ENCODE measurements at regions not wholly inside any gene's neighbourhood (a gene's known extent, or its start where the extent isn't known, plus 50 kb on each side); places are given as distances from the start of the nearest gene placed in this dataset.

- H3K27ac Mint-ChIP-seq, result no peak overlapping the region
- DNase-seq (no peak), ATAC-seq (no peak)
- CTCF ChIA-PET, result no interaction called here
- H3K27me3 Mint-ChIP-seq, result no peaks in the 10 kb centered on the region
- H3K9me3 Mint-ChIP-seq (ENCODE audit: low read depth), result peaks cover 3% of the 10 kb centered on the region
- no peak overlapping the region for H3K4me3 Mint-ChIP-seq
- H3K36me3 Mint-ChIP-seq, result no peaks in the 10 kb centered on the region
- H3K4me1 Mint-ChIP-seq, result no peaks in the 10 kb centered on the region
These were observed 939.8 kb downstream of the SORCS1 start for GRCh38 chr10:106224676-106225075.

GRCh38 chr10:106217627-106218026 lies 946.9 kb downstream of the SORCS1 start:
- CTCF ChIA-PET, result no interaction called here
- H3K4me3 Mint-ChIP-seq, result no peak overlapping the region
- ATAC-seq, result no peak

GRCh38 chr10:106216085-106216484 lies 948.4 kb downstream of the SORCS1 start:
- Mint-ChIP-seq H3K4me1 (no peaks in the 10 kb centered on the region), H3K36me3 (no peaks in the 10 kb centered on the region), H3K9me3 (ENCODE audit: low read depth) (peaks cover 2% of the 10 kb centered on the region), H3K27me3 (no peaks in the 10 kb centered on the region), H3K27ac (no peak overlapping the region), H3K4me3 (no peak overlapping the region)
- ATAC-seq (no peak), DNase-seq (no peak)
- CTCF ChIA-PET, result interaction anchor here (0.6 kb wide), 1 partner anchor 36 kb away, joined by 3 read pairs; no protein-coding TSS in a partner anchor

More at GRCh38 chr10:106217627-106218026, 946.9 kb downstream of the SORCS1 start:
- no peaks in the 10 kb centered on the region for H3K4me1 Mint-ChIP-seq
- H3K27me3 Mint-ChIP-seq, result no peaks in the 10 kb centered on the region
- H3K27ac Mint-ChIP-seq, result no peak overlapping the region
- H3K36me3 Mint-ChIP-seq, result no peaks in the 10 kb centered on the region
- no peaks in the 10 kb centered on the region for H3K9me3 Mint-ChIP-seq (ENCODE audit: low read depth)
- DNase-seq, result no peak

GRCh38 chr10:106214243-106214642 lies 950.3 kb downstream of the SORCS1 start:
- Mint-ChIP-seq H3K4me3 (no peak overlapping the region), H3K4me1 (no peaks in the 10 kb centered on the region), H3K9me3 (ENCODE audit: low read depth) (peaks cover 2% of the 10 kb centered on the region), H3K27me3 (no peaks in the 10 kb centered on the region), H3K27ac (no peak overlapping the region), H3K36me3 (no peaks in the 10 kb centered on the region)
- ATAC-seq (no peak), DNase-seq (no peak)
- CTCF ChIA-PET, result no interaction called here

GRCh38 chr10:106213493-106213892 lies 951.0 kb downstream of the SORCS1 start:
- no peak overlapping the region for H3K4me3 Mint-ChIP-seq
- DNase-seq (no peak), ATAC-seq (no peak)
- CTCF ChIA-PET, result no interaction called here
- peaks cover 2% of the 10 kb centered on the region for H3K9me3 Mint-ChIP-seq (ENCODE audit: low read depth)
- H3K4me1 Mint-ChIP-seq, result no peaks in the 10 kb centered on the region
- no peaks in the 10 kb centered on the region for H3K27me3 Mint-ChIP-seq
- H3K36me3 Mint-ChIP-seq, result no peaks in the 10 kb centered on the region
- H3K27ac Mint-ChIP-seq, result no peak overlapping the region

- CTCF ChIA-PET, result no interaction called here
- Mint-ChIP-seq H3K4me3 (no peak overlapping the region), H3K4me1 (no peaks in the 10 kb centered on the region), H3K27me3 (no peaks in the 10 kb centered on the region), H3K9me3 (ENCODE audit: low read depth) (no peaks in the 10 kb centered on the region), H3K27ac (no peak overlapping the region), H3K36me3 (no peaks in the 10 kb centered on the region)
- DNase-seq (no peak), ATAC-seq (no peak)
These were observed 966.2 kb downstream of the SORCS1 start for GRCh38 chr10:106198275-106198674.

GRCh38 chr10:106189292-106189691 lies 975.2 kb downstream of the SORCS1 start:
- Mint-ChIP-seq H3K27ac (no peak overlapping the region), H3K36me3 (no peaks in the 10 kb centered on the region), H3K9me3 (ENCODE audit: low read depth) (peaks cover 6% of the 10 kb centered on the region), H3K27me3 (no peaks in the 10 kb centered on the region), H3K4me1 (no peaks in the 10 kb centered on the region), H3K4me3 (no peak overlapping the region)
- ATAC-seq, result no peak
- no peak for DNase-seq
- CTCF ChIA-PET, result no interaction called here

- no peak for DNase-seq
- H3K36me3 Mint-ChIP-seq, result no peaks in the 10 kb centered on the region
- H3K4me1 Mint-ChIP-seq, result no peaks in the 10 kb centered on the region
- CTCF ChIA-PET, result no interaction called here
- no peak overlapping the region for H3K27ac Mint-ChIP-seq
- H3K27me3 Mint-ChIP-seq, result no peaks in the 10 kb centered on the region
- H3K9me3 Mint-ChIP-seq (ENCODE audit: low read depth), result peaks cover 6% of the 10 kb centered on the region
- no peak overlapping the region for H3K4me3 Mint-ChIP-seq
- ATAC-seq, result no peak
These were observed 978.6 kb downstream of the SORCS1 start for GRCh38 chr10:106185951-106186350.

GRCh38 chr10:106183041-106183440 lies 981.5 kb downstream of the SORCS1 start:
- no peak overlapping the region for H3K4me3 Mint-ChIP-seq
- CTCF ChIA-PET, result no interaction called here
- DNase-seq, result no peak
- peaks cover 2% of the 10 kb centered on the region for H3K9me3 Mint-ChIP-seq (ENCODE audit: low read depth)
- no peaks in the 10 kb centered on the region for H3K27me3 Mint-ChIP-seq
- no peaks in the 10 kb centered on the region for H3K36me3 Mint-ChIP-seq
- no peak for ATAC-seq
- H3K27ac Mint-ChIP-seq, result no peak overlapping the region
- no peaks in the 10 kb centered on the region for H3K4me1 Mint-ChIP-seq

GRCh38 chr10:106182542-106182941 lies 982.0 kb downstream of the SORCS1 start:
- DNase-seq (no peak), ATAC-seq (no peak)
- Mint-ChIP-seq H3K9me3 (ENCODE audit: low read depth) (peaks cover 2% of the 10 kb centered on the region), H3K36me3 (no peaks in the 10 kb centered on the region), H3K4me1 (no peaks in the 10 kb centered on the region), H3K27ac (no peak overlapping the region), H3K27me3 (no peaks in the 10 kb centered on the region), H3K4me3 (no peak overlapping the region)
- CTCF ChIA-PET, result no interaction called here

- DNase-seq (no peak), ATAC-seq (no peak)
- Mint-ChIP-seq H3K4me3 (no peak overlapping the region), H3K27me3 (no peaks in the 10 kb centered on the region), H3K4me1 (no peaks in the 10 kb centered on the region), H3K9me3 (ENCODE audit: low read depth) (peaks cover 7% of the 10 kb centered on the region), H3K36me3 (no peaks in the 10 kb centered on the region), H3K27ac (no peak overlapping the region)
- CTCF ChIA-PET, result no interaction called here
These were observed 983.0 kb downstream of the SORCS1 start for GRCh38 chr10:106181501-106181900.

- peaks cover 7% of the 10 kb centered on the region for H3K9me3 Mint-ChIP-seq (ENCODE audit: low read depth)
- no peak overlapping the region for H3K27ac Mint-ChIP-seq
- CTCF ChIA-PET, result no interaction called here
- no peaks in the 10 kb centered on the region for H3K4me1 Mint-ChIP-seq
- no peaks in the 10 kb centered on the region for H3K27me3 Mint-ChIP-seq
- H3K36me3 Mint-ChIP-seq, result no peaks in the 10 kb centered on the region
- no peak for ATAC-seq
- DNase-seq, result no peak
- no peak overlapping the region for H3K4me3 Mint-ChIP-seq
These were observed 985.1 kb downstream of the SORCS1 start for GRCh38 chr10:106179430-106179829.

GRCh38 chr10:106175760-106176377 lies 988.6 kb downstream of the SORCS1 start:
- no peak overlapping the region for H3K27ac Mint-ChIP-seq

GRCh38 chr10:106173838-106174237 lies 990.7 kb downstream of the SORCS1 start:
- Mint-ChIP-seq H3K4me3 (no peak overlapping the region), H3K4me1 (no peaks in the 10 kb centered on the region), H3K36me3 (no peaks in the 10 kb centered on the region), H3K27me3 (no peaks in the 10 kb centered on the region), H3K9me3 (ENCODE audit: low read depth) (peaks cover 11% of the 10 kb centered on the region), H3K27ac (no peak overlapping the region)
- DNase-seq, result no peak
- no peak for ATAC-seq
- CTCF ChIA-PET, result no interaction called here

More at GRCh38 chr10:106175760-106176377, 988.6 kb downstream of the SORCS1 start:
- ATAC-seq, result no peak
- H3K36me3 Mint-ChIP-seq, result no peaks in the 10 kb centered on the region
- CTCF ChIA-PET, result no interaction called here
- no peak overlapping the region for H3K4me3 Mint-ChIP-seq
- no peaks in the 10 kb centered on the region for H3K4me1 Mint-ChIP-seq
- no peaks in the 10 kb centered on the region for H3K27me3 Mint-ChIP-seq
- H3K9me3 Mint-ChIP-seq (ENCODE audit: low read depth), result peaks cover 8% of the 10 kb centered on the region
- no peak for DNase-seq

GRCh38 chr10:106169241-106169640 lies 995.3 kb downstream of the SORCS1 start:
- CTCF ChIA-PET, result no interaction called here
- Mint-ChIP-seq H3K9me3 (ENCODE audit: low read depth) (peaks cover 7% of the 10 kb centered on the region), H3K4me1 (no peaks in the 10 kb centered on the region), H3K36me3 (no peaks in the 10 kb centered on the region), H3K4me3 (no peak overlapping the region), H3K27me3 (no peaks in the 10 kb centered on the region), H3K27ac (no peak overlapping the region)
- DNase-seq, result no peak
- ATAC-seq, result no peak
